H1 (cell line): ENCODE measurements at regions not wholly inside any gene's neighbourhood (a gene's known extent, or its start where the extent isn't known, plus 50 kb on each side); places are given as distances from the start of the nearest gene placed in this dataset.

Source experiments
- CTCF ChIA-PET: fragments of 300-600 bp; sonication (Branson Sonifier 250); formaldehyde crosslinking; loops from one replicate; lab custom pipeline; 2021; ENCODE audit not compliant: partially characterized antibody; lab: Charles Lee
- POLR2A ChIA-PET: fragments of 300-600 bp; sonication (Branson Sonifier 250); formaldehyde crosslinking; loops from one replicate; lab custom pipeline; 2021; ENCODE audit warnings: inconsistent platforms; ENCODE audit not compliant: partially characterized antibody; lab: Charles Lee
- DNase-seq, 2 experiments: peaks; one replicate each; pipeline versions ENCODE4 v3.0.0 to v3.0.0-alpha.2; 2010 to 2022; ENCODE audit warnings: low spot score in 2 of 2, low read depth in 1 of 2, mixed read lengths in 1 of 2
- FAIRE-seq: peaks from 2 replicates; lab custom pipeline; 2011; peaks lifted over from hg19 to GRCh38; lab: Jason Lieb, UNC
- H2AFZ ChIP-seq: 2 replicates; pipeline ENCODE4 v1.8.1; 2012; ENCODE audit warnings: low read length, inconsistent platforms
- H2AK5ac ChIP-seq: 2 replicates; pipeline ENCODE4 v1.6.1; 2013; ENCODE audit warnings: low read depth, low read length
- H2BK120ac ChIP-seq: replicated peaks from 2 replicates; pipeline ENCODE3; 2013; ENCODE audit warnings: low read depth, low read length, inconsistent platforms
- H2BK12ac ChIP-seq: 2 replicates; pipeline ENCODE4 v1.6.1; 2013; ENCODE audit warnings: low read depth, low read length
- H2BK15ac ChIP-seq: 2 replicates; pipeline ENCODE4 v1.6.1; 2013; ENCODE audit warnings: low read length
- H2BK20ac ChIP-seq: 2 replicates; pipeline ENCODE4 v1.6.1; 2013; ENCODE audit warnings: low read length
- H2BK5ac ChIP-seq: 2 replicates; pipeline ENCODE4 v1.6.1; 2013; ENCODE audit warnings: low read depth, low read length
- H3K14ac ChIP-seq: 2 replicates; pipeline ENCODE4 v1.6.1; 2013; ENCODE audit warnings: inconsistent platforms; ENCODE audit not compliant: insufficient read length
- H3K18ac ChIP-seq: 2 replicates; pipeline ENCODE4 v1.6.1; 2013; ENCODE audit warnings: low read length; ENCODE audit errors: extremely low read depth
- H3K23ac ChIP-seq: 2 replicates; pipeline ENCODE4 v1.6.1; 2013; ENCODE audit warnings: inconsistent platforms; ENCODE audit not compliant: insufficient read length
- H3K23me2 ChIP-seq: 2 replicates; pipeline ENCODE4 v1.6.1; 2013; ENCODE audit warnings: low read depth, low read length
- H3K27ac ChIP-seq: 2 replicates; pipeline ENCODE4 v1.6.1; 2011; ENCODE audit warnings: low read depth, low read length, inconsistent platforms
- H3K27me3 ChIP-seq, 4 experiments: replicated peaks in 1 of 4; 1 replicate in 1 of 4; 2 replicates in 3 of 4; pipeline versions ENCODE4 v1.6.1 to v1.8.1; 2011 to 2013; ENCODE audit warnings: low read length in 3 of 4, mild to moderate bottlenecking in 3 of 4, inconsistent platforms in 2 of 4, mixed read lengths in 2 of 4, moderate library complexity in 1 of 4; ENCODE audit not compliant: control insufficient read depth in 3 of 4, insufficient read depth in 3 of 4; ENCODE audit errors: extremely low read depth in 1 of 4
- H3K36me3 ChIP-seq, 4 experiments: 2 replicates each; pipeline versions ENCODE4 v1.6.1 to v1.8.1; 2011 to 2013; ENCODE audit warnings: mild to moderate bottlenecking in 4 of 4, low read length in 3 of 4, moderate library complexity in 2 of 4, control low read depth in 1 of 4, inconsistent platforms in 1 of 4; ENCODE audit not compliant: insufficient read depth in 4 of 4, control insufficient read depth in 2 of 4
- H3K4ac ChIP-seq: replicated peaks from 2 replicates; pipeline ENCODE3; 2013; ENCODE audit warnings: low read length, low read depth, mixed read lengths, inconsistent platforms; ENCODE audit not compliant: insufficient read length
- H3K4me1 ChIP-seq, 4 experiments: replicated peaks in 1 of 4; 1 replicate in 1 of 4; 2 replicates in 3 of 4; pipeline versions ENCODE4 v1.6.1 to v1.8.1; 2011 to 2013; ENCODE audit warnings: low read length in 3 of 4, inconsistent platforms in 2 of 4, mixed read lengths in 1 of 4; ENCODE audit not compliant: insufficient read depth in 4 of 4, control insufficient read depth in 3 of 4
- H3K4me2 ChIP-seq, 2 experiments: 2 replicates each; pipeline versions ENCODE4 v1.6.1 to v1.8.1; 2011 to 2013; ENCODE audit warnings: low read depth in 2 of 2, low read length in 2 of 2, control low read depth in 1 of 2, inconsistent platforms in 1 of 2, mild to moderate bottlenecking in 1 of 2; ENCODE audit not compliant: insufficient read depth in 1 of 2
- H3K4me3 ChIP-seq, 4 experiments: fragments of 200-600, 300-600 bp in 1 of 4; sonication (generic), shearing (Covaris generic), sonication (Bioruptor Twin) in 1 of 4; 2 replicates each; pipeline versions ENCODE4 v1.5.1 to v1.8.1; 2011 to 2016; ENCODE audit warnings: low read length in 4 of 4, low read depth in 3 of 4, control low read depth in 2 of 4, inconsistent platforms in 2 of 4, mild to moderate bottlenecking in 2 of 4, mixed read lengths in 1 of 4, moderate library complexity in 1 of 4; ENCODE audit not compliant: insufficient read depth in 2 of 4; ENCODE audit errors: extremely low read depth in 1 of 4
- H3K56ac ChIP-seq: replicated peaks from 2 replicates; pipeline ENCODE3; 2013; ENCODE audit warnings: low read depth, mild to moderate bottlenecking, mixed read lengths, low read length, inconsistent platforms; ENCODE audit not compliant: insufficient read length
- H3K79me1 ChIP-seq: 2 replicates; pipeline ENCODE4 v1.6.1; 2013; ENCODE audit warnings: low read depth, low read length, control low read depth
- H3K79me2 ChIP-seq, 2 experiments: 2 replicates each; pipeline versions ENCODE4 v1.6.1 to v1.8.1; 2012 to 2013; ENCODE audit warnings: low read length in 2 of 2, mild to moderate bottlenecking in 2 of 2, inconsistent platforms in 1 of 2; ENCODE audit not compliant: insufficient read depth in 2 of 2, control insufficient read depth in 1 of 2
- H3K9ac ChIP-seq, 4 experiments: replicated peaks in 1 of 4; 1 replicate in 1 of 4; 2 replicates in 3 of 4; pipeline versions ENCODE4 v1.6.1 to v1.8.1; 2011 to 2013; ENCODE audit warnings: low read depth in 3 of 4, low read length in 3 of 4, control low read depth in 2 of 4, mild to moderate bottlenecking in 2 of 4, moderate library complexity in 2 of 4, inconsistent platforms in 1 of 4; ENCODE audit errors: extremely low read depth in 1 of 4
- H3K9me3 ChIP-seq, 2 experiments: 2 replicates each; pipeline versions ENCODE4 v1.6.1 to v1.8.1; 2012 to 2013; ENCODE audit warnings: mild to moderate bottlenecking in 2 of 2, moderate library complexity in 2 of 2, control low read depth in 1 of 2, inconsistent platforms in 1 of 2, low read depth in 1 of 2, low read length in 1 of 2, mixed read lengths in 1 of 2; ENCODE audit not compliant: insufficient read depth in 2 of 2
- H4K20me1 ChIP-seq, 2 experiments: replicated peaks in 1 of 2; 2 replicates each; pipeline versions ENCODE3 to v1.8.1; 2011 to 2013; ENCODE audit warnings: inconsistent platforms in 2 of 2, low read length in 2 of 2, mild to moderate bottlenecking in 1 of 2; ENCODE audit not compliant: insufficient read depth in 2 of 2, control insufficient read depth in 1 of 2
- H4K5ac ChIP-seq: 2 replicates; pipeline ENCODE4 v1.6.1; 2013; ENCODE audit warnings: low read length, low read depth, mixed read lengths, inconsistent platforms; ENCODE audit not compliant: insufficient read length
- H4K8ac ChIP-seq: 2 replicates; pipeline ENCODE4 v1.8.0; 2013; ENCODE audit warnings: mild to moderate bottlenecking, moderate library complexity, low read length, inconsistent platforms; ENCODE audit not compliant: insufficient read depth; ENCODE audit errors: extremely low read depth
- H4K91ac ChIP-seq: replicated peaks from 2 replicates; pipeline ENCODE3; 2013; ENCODE audit warnings: low read length, mixed read lengths, inconsistent platforms; ENCODE audit not compliant: insufficient read length
- ASH2L ChIP-seq: fragments of 200-600, 300-600 bp; sonication (generic); IDR thresholded peaks from one replicate; pipeline ENCODE4 v1.7.1; 2017; ENCODE audit warnings: low read length
- BCL11A ChIP-seq, 2 experiments: IDR thresholded peaks; one replicate each; pipeline ENCODE4 v1.6.1; 2011; ENCODE audit warnings: low read depth in 2 of 2, low read length in 2 of 2, mild to moderate bottlenecking in 2 of 2
- BRCA1 ChIP-seq: IDR thresholded peaks from 2 replicates; pipeline ENCODE4 v1.6.1; 2012; ENCODE audit warnings: low read depth, low read length, improper control_type of control experiment
- HDAC6 ChIP-seq: IDR thresholded peaks from one replicate; pipeline ENCODE4 v1.7.1; 2012; ENCODE audit warnings: low read depth, mild to moderate bottlenecking, inconsistent platforms, low read length, moderate library complexity
- RNF2 ChIP-seq: fragments of 200-900, 300-1000 bp; sonication (generic); IDR thresholded peaks from 2 replicates; pipeline ENCODE4 v1.7.1; 2016; ENCODE audit warnings: borderline replicate concordance, low read depth, mild to moderate bottlenecking, antibody characterized with exemption, low read length; ENCODE audit not compliant: poor library complexity, severe bottlenecking; ENCODE audit errors: missing control alignments
- RXRA ChIP-seq: IDR thresholded peaks from 2 replicates; pipeline ENCODE4 v1.6.1; 2011; ENCODE audit warnings: low read depth, mild to moderate bottlenecking, low read length, moderate library complexity; ENCODE audit not compliant: insufficient read depth
- SAP30 ChIP-seq: fragments of 300-600 bp; sonication (generic); IDR thresholded peaks from 2 replicates; pipeline ENCODE4 v1.7.1; 2012; ENCODE audit warnings: low read length, moderate library complexity, mild to moderate bottlenecking, inconsistent platforms; ENCODE audit not compliant: insufficient read depth, insufficient replicate concordance
- SIRT6 ChIP-seq: IDR thresholded peaks from one replicate; pipeline ENCODE4 v1.7.1; 2012; ENCODE audit warnings: low read length, inconsistent platforms
- TAF1 ChIP-seq: IDR thresholded peaks from 2 replicates; pipeline ENCODE4 v1.6.1; 2011; ENCODE audit warnings: mild to moderate bottlenecking, low read depth, low read length
- WGBS, 2 experiments: shearing (Covaris generic) in 1 of 2; methylation state at CpG; one replicate each; pipeline versions ENCODE4 v1.1.6 to v1.1.7; 2013 to 2015; ENCODE audit warnings: low lambda C conversion rate in 2 of 2, mixed read lengths in 2 of 2, inconsistent platforms in 1 of 2, low coverage in 1 of 2, missing lambda C conversion rate in 1 of 2; ENCODE audit not compliant: insufficient replicate concordance in 2 of 2, insufficient coverage in 1 of 2, insufficient read length in 1 of 2; ENCODE audit errors: extremely low coverage in 1 of 2, missing lambda C conversion rate in 1 of 2; 5-methylcytosine and 5-hydroxymethylcytosine counted together
- TF ChIP-seq, protein P1 (sequence below), 3 experiments: IDR thresholded peaks; 1 replicate in 2 of 3; 2 replicates in 1 of 3; pipeline versions ENCODE4 v1.5.1 to v1.6.1; 2011; ENCODE audit warnings: low read length in 3 of 3, mild to moderate bottlenecking in 3 of 3, inconsistent platforms in 2 of 3, low read depth in 1 of 3, moderate library complexity in 1 of 3; ENCODE audit not compliant: insufficient read depth in 1 of 3; ENCODE audit errors: control extremely low read depth in 1 of 3

DNA sequence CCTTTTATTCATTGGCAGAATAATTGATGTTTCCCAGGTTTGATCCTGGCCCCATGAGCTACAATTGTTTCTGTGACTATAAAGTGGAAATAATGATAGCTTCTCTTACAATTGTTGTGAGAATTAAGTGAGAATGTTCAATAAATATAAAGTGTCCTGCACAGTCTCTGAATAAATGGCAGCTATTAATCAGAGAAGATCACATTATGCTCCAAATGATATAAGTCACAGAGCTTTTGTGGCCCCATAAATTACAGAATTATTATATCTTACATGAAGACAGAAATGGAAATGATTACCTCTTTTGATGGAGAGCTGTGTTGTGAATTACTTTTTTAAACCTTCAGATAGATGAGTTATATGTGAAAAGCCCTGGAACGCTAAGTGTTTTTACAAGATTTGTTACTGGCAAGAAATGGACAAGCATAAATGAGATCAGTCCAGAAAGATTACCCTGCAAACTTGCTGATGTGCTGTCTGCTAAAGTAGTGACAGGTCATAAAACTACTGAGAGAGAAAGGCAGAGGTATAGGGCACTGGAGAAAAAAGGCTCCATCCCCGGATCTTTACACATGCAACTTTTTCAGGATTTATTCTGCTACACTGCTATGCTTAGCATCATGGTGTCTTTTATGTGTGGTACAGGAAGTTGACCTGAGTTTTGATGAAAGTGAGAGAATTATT is 750.9 kb upstream of the GOT2 start:
- no peak overlapping the region for H2BK5ac ChIP-seq
- H3K4me2 ChIP-seq = no peak overlapping the region
- ChIA-PET CTCF (interaction anchor here (0.5 kb wide), 1 partner anchor 365 kb away, joined by 3 read pairs; no protein-coding TSS in a partner anchor), POLR2A (no interaction called here)
- no peaks in the 10 kb centered on the region for H3K27me3 ChIP-seq
- no peaks in the 10 kb centered on the region for H3K36me3 ChIP-seq
- no peak overlapping the region for H3K56ac ChIP-seq
- no peaks in the 10 kb centered on the region for H3K23me2 ChIP-seq
- H3K79me1 ChIP-seq = no peaks in the 10 kb centered on the region
- H3K4me3 ChIP-seq = no peak overlapping the region
- H4K91ac ChIP-seq = no peak overlapping the region
- H2AFZ ChIP-seq = no peak overlapping the region
- H2BK120ac ChIP-seq = no peak overlapping the region
- H4K8ac ChIP-seq = no peak overlapping the region
- H2AK5ac ChIP-seq = no peak overlapping the region
- H2BK15ac ChIP-seq = no peak overlapping the region
- H2BK20ac ChIP-seq = no peak overlapping the region
- H3K23ac ChIP-seq = no peak overlapping the region
- H2BK12ac ChIP-seq = no peak overlapping the region
- no peaks in the 10 kb centered on the region; a peak in 1 of 7 replicates for H3K4me1 ChIP-seq
- WGBS, 2 experiments = 91% methylated on average over 2 of the region's 2 CpGs; no CpG with 5 or more reads in 1 of the 2 experiments
- H4K20me1 ChIP-seq = no peaks in the 10 kb centered on the region
- H3K27ac ChIP-seq = no peak overlapping the region
- H3K9me3 ChIP-seq = no peaks in the 10 kb centered on the region
- H3K14ac ChIP-seq = no peak overlapping the region
- H3K79me2 ChIP-seq = no peaks in the 10 kb centered on the region
- FAIRE-seq = no peak
- H4K5ac ChIP-seq = no peak overlapping the region
- no peak overlapping the region for H3K18ac ChIP-seq
- DNase-seq = no peak
- no peak overlapping the region for H3K9ac ChIP-seq
- no peak overlapping the region for H3K4ac ChIP-seq
- TF ChIP-seq BCL11A (IDR thresholded peaks at IDR 0.05; ENCODE audit: low read depth in 2 of 2, low read length in 2 of 2) = no peak
- TF ChIP-seq RXRA = no peak
- TF ChIP-seq ASH2L = no peak
- TF ChIP-seq HDAC6 = no peak
- no peak for TF ChIP-seq TAF1
- TF ChIP-seq RNF2 = no peak
- no peak for TF ChIP-seq BRCA1
- TF ChIP-seq, protein P1, sequence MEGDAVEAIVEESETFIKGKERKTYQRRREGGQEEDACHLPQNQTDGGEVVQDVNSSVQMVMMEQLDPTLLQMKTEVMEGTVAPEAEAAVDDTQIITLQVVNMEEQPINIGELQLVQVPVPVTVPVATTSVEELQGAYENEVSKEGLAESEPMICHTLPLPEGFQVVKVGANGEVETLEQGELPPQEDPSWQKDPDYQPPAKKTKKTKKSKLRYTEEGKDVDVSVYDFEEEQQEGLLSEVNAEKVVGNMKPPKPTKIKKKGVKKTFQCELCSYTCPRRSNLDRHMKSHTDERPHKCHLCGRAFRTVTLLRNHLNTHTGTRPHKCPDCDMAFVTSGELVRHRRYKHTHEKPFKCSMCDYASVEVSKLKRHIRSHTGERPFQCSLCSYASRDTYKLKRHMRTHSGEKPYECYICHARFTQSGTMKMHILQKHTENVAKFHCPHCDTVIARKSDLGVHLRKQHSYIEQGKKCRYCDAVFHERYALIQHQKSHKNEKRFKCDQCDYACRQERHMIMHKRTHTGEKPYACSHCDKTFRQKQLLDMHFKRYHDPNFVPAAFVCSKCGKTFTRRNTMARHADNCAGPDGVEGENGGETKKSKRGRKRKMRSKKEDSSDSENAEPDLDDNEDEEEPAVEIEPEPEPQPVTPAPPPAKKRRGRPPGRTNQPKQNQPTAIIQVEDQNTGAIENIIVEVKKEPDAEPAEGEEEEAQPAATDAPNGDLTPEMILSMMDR (IDR thresholded peaks at IDR 0.05; ENCODE audit: control extremely low read depth in 1 of 3, insufficient read depth in 1 of 3, low read depth in 1 of 3, low read length in 3 of 3) = no peak
- TF ChIP-seq SIRT6 = no peak
- TF ChIP-seq SAP30 = no peak
